ENCODE measurements at regions not wholly inside any gene's neighbourhood (a gene's known extent, or its start where the extent isn't known, plus 50 kb on each side); places are given as distances from the start of the nearest gene placed in this dataset.

- TF ChIP-seq CTCF (IDR thresholded peaks at IDR 0.05), result no peak
- TF ChIP-seq POLR2A (IDR thresholded peaks at IDR 0.05), result no peak
Measured at GRCh38 chr2:22126106-22126505, 1002.3 kb downstream of the TDRD15 start.
